ENCODE measurements at regions not wholly inside any gene's neighbourhood (a gene's known extent, or its start where the extent isn't known, plus 50 kb on each side); places are given as distances from the start of the nearest gene placed in this dataset.

GRCh38 chr9:30915451-30915850 is 1469.0 kb upstream of the ACO1 start:
- TF ChIP-seq CTCF (IDR thresholded peaks at IDR 0.05), result no peak
- no peak for TF ChIP-seq POLR2A (IDR thresholded peaks at IDR 0.05)

All from testis (tissue), 2 donors.